Hepatocyte (in vitro differentiated cells): ENCODE measurements at regions not wholly inside any gene's neighbourhood (a gene's known extent, or its start where the extent isn't known, plus 50 kb on each side); places are given as distances from the start of the nearest gene placed in this dataset.

Experiments used
- DNase-seq: peaks from one replicate; pipeline ENCODE4 v3.0.0-alpha.2; 2016; ENCODE audit warnings: low spot score
- H2AFZ ChIP-seq: fragments of 200-600 bp; sonication (generic); 2 replicates; pipeline ENCODE4 v1.6.0; 2016; ENCODE audit warnings: antibody characterized with exemption, mild to moderate bottlenecking
- H3K27ac ChIP-seq: fragments of 200-600 bp; sonication (generic); 2 replicates; pipeline ENCODE4 v1.5.1; 2016; ENCODE audit warnings: mild to moderate bottlenecking
- H3K27me3 ChIP-seq: fragments of 200-600 bp; sonication (generic); 2 replicates; pipeline ENCODE4 v1.6.1; 2016
- H3K36me3 ChIP-seq: fragments of 200-600 bp; sonication (generic); replicated peaks from 2 replicates; pipeline ENCODE4 v1.5.1; 2016; ENCODE audit warnings: low read depth; ENCODE audit not compliant: insufficient read depth
- H3K4me1 ChIP-seq: fragments of 200-600 bp; sonication (generic); 2 replicates; pipeline ENCODE4 v1.5.1; 2016; ENCODE audit warnings: mild to moderate bottlenecking, moderate library complexity; ENCODE audit not compliant: insufficient read depth
- H3K4me2 ChIP-seq: fragments of 200-600 bp; sonication (generic); 2 replicates; pipeline ENCODE4 v1.6.0; 2016
- H3K4me3 ChIP-seq: fragments of 200-600 bp; sonication (generic); 2 replicates; pipeline ENCODE4 v1.5.1; 2016; ENCODE audit warnings: mild to moderate bottlenecking
- H3K79me2 ChIP-seq: fragments of 200-600 bp; sonication (generic); 2 replicates; pipeline ENCODE4 v1.6.0; 2017; ENCODE audit warnings: mild to moderate bottlenecking
- H3K9me2 ChIP-seq: fragments of 200-600 bp; sonication (generic); replicated peaks from 2 replicates; pipeline ENCODE4 v1.6.0; 2017; ENCODE audit warnings: mild to moderate bottlenecking; ENCODE audit not compliant: insufficient read depth
- H3K9me3 ChIP-seq: fragments of 200-600 bp; sonication (generic); 2 replicates; pipeline ENCODE4 v1.5.1; 2016; ENCODE audit warnings: low read depth, mild to moderate bottlenecking
- H4K20me1 ChIP-seq: fragments of 200-600 bp; sonication (generic); 2 replicates; pipeline ENCODE4 v1.6.0; 2016; ENCODE audit warnings: mild to moderate bottlenecking; ENCODE audit not compliant: insufficient read depth, poor library complexity, severe bottlenecking
- CTCF ChIP-seq: fragments of 200-600 bp; sonication (generic); IDR thresholded peaks from 2 replicates; pipeline ENCODE4 v1.5.1; 2016; ENCODE audit warnings: antibody characterized with exemption, mild to moderate bottlenecking; ENCODE audit not compliant: poor library complexity
- EZH2 ChIP-seq: fragments of 200-600 bp; sonication (generic); IDR thresholded peaks from 2 replicates; pipeline ENCODE4 v1.6.1; 2016; ENCODE audit warnings: antibody characterized with exemption, mild to moderate bottlenecking, borderline replicate concordance
- EZH2phosphoT487 ChIP-seq: fragments of 200-600 bp; sonication (generic); IDR thresholded peaks from one replicate; pipeline ENCODE4 v1.6.1; 2018; ENCODE audit warnings: antibody characterized with exemption, mild to moderate bottlenecking, low read depth, moderate library complexity; ENCODE audit not compliant: unreplicated experiment, severe bottlenecking
- WGBS: methylation state at CpG from one replicate; pipeline ENCODE4 v1.1.6; 2016; ENCODE audit warnings: low lambda C conversion rate; ENCODE audit errors: missing lambda C conversion rate; 5-methylcytosine and 5-hydroxymethylcytosine counted together

- no peak overlapping the region for H3K4me2 ChIP-seq
- no peaks in the 10 kb centered on the region for H3K27me3 ChIP-seq
- H3K79me2 ChIP-seq, result no peaks in the 10 kb centered on the region
- H3K9me3 ChIP-seq, result no peaks in the 10 kb centered on the region
- no peaks in the 10 kb centered on the region for H4K20me1 ChIP-seq
- H3K36me3 ChIP-seq, result no peaks in the 10 kb centered on the region
- no peak overlapping the region for H2AFZ ChIP-seq
- H3K4me3 ChIP-seq, result no peak overlapping the region
- no peaks in the 10 kb centered on the region for H3K9me2 ChIP-seq
- DNase-seq, result no peak
- TF ChIP-seq CTCF, result no peak
- TF ChIP-seq EZH2, result no peak
- no peak for TF ChIP-seq EZH2phosphoT487
- H3K4me1 ChIP-seq, result no peaks in the 10 kb centered on the region
- no peak overlapping the region for H3K27ac ChIP-seq
These were observed 422.7 kb upstream of the GRAMD2B start for GRCh38 chr5:126000507-126000906.

DNA sequence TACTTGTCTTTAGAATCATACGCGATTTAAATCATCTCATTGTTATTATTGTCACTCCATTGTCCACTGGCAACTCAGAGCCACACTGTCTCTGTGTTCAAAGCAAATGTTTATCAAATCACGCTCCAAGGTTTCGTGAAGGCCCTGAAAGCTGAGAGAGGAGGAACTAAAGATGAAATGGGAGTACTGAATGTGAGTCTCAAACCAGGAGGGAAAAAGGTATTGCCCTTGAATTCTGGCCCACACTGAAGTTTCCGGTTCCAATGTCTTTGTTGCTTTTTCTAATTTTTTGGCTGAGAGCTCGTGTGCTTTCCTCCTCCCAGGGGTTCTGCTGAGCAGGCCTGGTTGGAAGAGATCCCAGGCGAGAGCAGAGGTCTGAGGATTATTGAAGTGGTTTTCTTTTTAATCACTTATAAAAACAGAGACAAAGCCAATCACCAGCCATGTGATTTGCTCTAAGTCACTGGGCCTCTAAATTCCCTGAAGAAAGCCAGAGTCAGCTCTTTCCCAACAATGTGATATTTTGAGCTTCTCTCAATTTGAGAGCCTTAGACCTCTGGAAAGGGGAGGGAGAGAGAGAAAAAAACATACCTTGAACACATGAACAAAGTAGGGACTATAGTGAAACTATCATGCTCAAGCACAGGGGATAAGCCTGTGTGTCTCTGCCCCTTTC lies 420.8 kb upstream of the GRAMD2B start:
- Histone ChIP-seq H3K27ac (peak overlapping the region; percentile 29), H3K4me3 (no peak overlapping the region), H3K4me1 (no peaks in the 10 kb centered on the region), H3K9me2 (no peaks in the 10 kb centered on the region), H3K79me2 (no peaks in the 10 kb centered on the region), H4K20me1 (no peaks in the 10 kb centered on the region), H3K4me2 (peak overlapping the region; percentile 10), H3K27me3 (no peaks in the 10 kb centered on the region), H3K36me3 (no peaks in the 10 kb centered on the region), H3K9me3 (no peaks in the 10 kb centered on the region), H2AFZ (peak overlapping the region; percentile 18)
- TF ChIP-seq EZH2phosphoT487, result no peak
- no peak for TF ChIP-seq CTCF
- no peak for TF ChIP-seq EZH2
- no peak for DNase-seq
- 78% methylated on average over 7 of the region's 7 CpGs for WGBS

DNA sequence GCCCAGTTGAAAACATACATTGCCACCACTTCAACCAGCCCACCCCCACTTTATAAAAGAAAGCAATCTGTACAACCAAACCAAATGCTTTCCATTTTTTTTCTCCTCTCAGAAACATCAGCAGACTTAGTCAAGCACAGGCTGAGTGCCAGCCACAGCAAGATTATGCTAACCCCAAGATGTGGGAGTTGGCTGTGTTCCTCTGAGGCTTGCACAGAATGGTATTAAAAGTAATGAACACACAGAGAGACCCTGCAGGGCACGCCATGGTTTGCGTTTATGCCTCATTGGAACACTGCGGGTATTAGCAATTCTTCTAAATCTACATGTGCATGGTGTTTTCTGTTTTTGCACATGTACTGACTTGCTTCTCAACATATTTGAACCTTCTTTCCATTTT lies 419.9 kb upstream of the GRAMD2B start:
- Histone ChIP-seq H3K4me2 (no peak overlapping the region), H4K20me1 (no peaks in the 10 kb centered on the region), H3K9me2 (no peaks in the 10 kb centered on the region), H3K27ac (no peak overlapping the region), H3K4me3 (no peak overlapping the region), H3K27me3 (no peaks in the 10 kb centered on the region), H3K9me3 (no peaks in the 10 kb centered on the region), H3K4me1 (no peaks in the 10 kb centered on the region), H3K79me2 (no peaks in the 10 kb centered on the region), H3K36me3 (no peaks in the 10 kb centered on the region), H2AFZ (no peak overlapping the region)
- DNase-seq, result peak; percentile 30
- WGBS, result 81% methylated on average over 3 of the region's 3 CpGs
- no peak for TF ChIP-seq EZH2phosphoT487
- no peak for TF ChIP-seq EZH2
- TF ChIP-seq CTCF, result no peak
